HG02571 (cell line): ENCODE measurements at regions not wholly inside any gene's neighbourhood (a gene's known extent, or its start where the extent isn't known, plus 50 kb on each side); places are given as distances from the start of the nearest gene placed in this dataset.
A peak's percentile ranks its signal among the peaks of the same experiment; 100 is the strongest.

ENCODE experiments used
- ATAC-seq: cut with Tn5 transposase; IDR thresholded peaks from one replicate; pipeline ENCODE4 v1.9.1; 2021; ENCODE audit warnings: mild to moderate bottlenecking, moderate library complexity; ENCODE audit not compliant: unreplicated experiment

DNA sequence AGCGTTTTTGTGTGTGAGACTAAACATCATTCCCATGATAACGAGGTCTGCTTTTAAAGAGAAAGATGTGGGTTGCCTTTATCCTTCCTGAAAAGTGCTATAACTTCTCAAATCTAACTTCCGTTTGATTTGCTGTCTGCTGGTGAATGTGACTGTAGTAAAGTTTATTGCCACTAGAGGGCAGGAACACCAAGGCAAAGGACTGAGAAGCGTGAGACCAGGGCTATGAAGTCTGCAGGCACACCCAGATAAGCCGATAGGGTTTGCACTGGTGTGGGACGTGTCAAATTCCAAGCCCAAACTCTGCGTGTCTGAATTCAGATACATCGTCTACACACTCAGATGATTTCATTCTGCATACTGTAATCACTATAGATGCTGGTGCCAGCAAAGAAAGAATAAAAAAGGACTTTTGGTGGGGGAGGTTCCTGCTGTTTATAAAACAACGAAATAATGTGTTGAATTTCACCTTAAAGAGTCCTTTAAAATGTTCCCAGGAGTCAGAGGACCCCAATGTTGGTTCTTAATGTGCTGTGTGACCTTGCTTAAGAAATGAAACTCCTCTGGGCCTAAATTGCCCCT, 87.2 kb downstream of the PTTG1 start:
- ATAC-seq, result peak; percentile 78

DNA sequence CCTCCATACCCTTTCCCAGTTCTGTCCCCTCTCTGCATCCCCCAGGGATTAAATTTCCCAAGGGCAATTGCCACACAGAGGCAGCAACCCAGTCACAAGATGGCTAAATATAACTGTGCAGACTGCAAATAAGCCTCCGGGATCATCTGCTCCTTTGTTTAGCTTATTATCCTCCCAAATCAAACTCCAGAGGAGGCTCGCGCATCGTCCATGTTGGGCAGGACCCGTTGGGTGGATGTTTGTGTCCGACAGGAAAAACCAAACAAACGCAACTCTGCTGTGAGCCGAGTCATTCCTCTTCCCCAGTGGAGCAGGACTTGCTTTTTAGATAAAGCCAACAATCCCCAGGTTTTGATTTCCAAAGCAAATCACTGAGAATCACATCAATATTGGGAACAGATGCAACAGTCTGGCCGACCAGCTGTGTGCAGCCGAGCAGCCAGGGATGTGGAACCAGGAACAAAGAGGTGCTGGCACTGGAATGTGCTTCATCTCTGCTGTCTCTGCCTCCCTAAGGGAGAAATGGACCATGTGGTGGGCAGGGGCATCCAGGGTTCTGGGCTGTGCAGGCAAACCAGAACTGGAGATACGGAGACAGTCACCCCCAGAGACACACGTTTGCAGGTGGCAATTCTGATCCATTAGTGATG, 89.8 kb downstream of the PTTG1 start:
- no peak for ATAC-seq
